Activated T-cell treated with anti-CD3 and anti-CD28 coated beads, Interleukin-2, amount 50 U/mL, for 4 hours (primary cell): ENCODE measurements at regions not wholly inside any gene's neighbourhood (a gene's known extent, or its start where the extent isn't known, plus 50 kb on each side); places are given as distances from the start of the nearest gene placed in this dataset.

Source experiments
- ATAC-seq, 2 donors: fragments of 200-7000 bp; cut with Tn5 transposase; one replicate each; pipeline ENCODE4 v1.10.0; 2021
- DNase-seq: peaks from one replicate; pipeline ENCODE4 v3.0.0-alpha.2; 2020
- H3K27me3 Mint-ChIP-seq: one replicate; pipeline ENCODE4 v1.8.0; 2021; ENCODE audit warnings: low read depth, mixed read lengths
- H3K36me3 Mint-ChIP-seq: one replicate; pipeline ENCODE4 v1.8.0; 2022; ENCODE audit warnings: mixed read lengths; ENCODE audit not compliant: insufficient read depth
- H3K4me1 Mint-ChIP-seq: one replicate; pipeline ENCODE4 v1.8.0; 2021; ENCODE audit warnings: low read depth, mixed read lengths
- H3K4me3 Mint-ChIP-seq: one replicate; pipeline ENCODE4 v1.8.0; 2021; ENCODE audit warnings: mild to moderate bottlenecking, moderate library complexity, mixed read lengths
- H3K9me3 Mint-ChIP-seq: one replicate; pipeline ENCODE4 v1.8.0; 2021; ENCODE audit warnings: mixed read lengths

DNA sequence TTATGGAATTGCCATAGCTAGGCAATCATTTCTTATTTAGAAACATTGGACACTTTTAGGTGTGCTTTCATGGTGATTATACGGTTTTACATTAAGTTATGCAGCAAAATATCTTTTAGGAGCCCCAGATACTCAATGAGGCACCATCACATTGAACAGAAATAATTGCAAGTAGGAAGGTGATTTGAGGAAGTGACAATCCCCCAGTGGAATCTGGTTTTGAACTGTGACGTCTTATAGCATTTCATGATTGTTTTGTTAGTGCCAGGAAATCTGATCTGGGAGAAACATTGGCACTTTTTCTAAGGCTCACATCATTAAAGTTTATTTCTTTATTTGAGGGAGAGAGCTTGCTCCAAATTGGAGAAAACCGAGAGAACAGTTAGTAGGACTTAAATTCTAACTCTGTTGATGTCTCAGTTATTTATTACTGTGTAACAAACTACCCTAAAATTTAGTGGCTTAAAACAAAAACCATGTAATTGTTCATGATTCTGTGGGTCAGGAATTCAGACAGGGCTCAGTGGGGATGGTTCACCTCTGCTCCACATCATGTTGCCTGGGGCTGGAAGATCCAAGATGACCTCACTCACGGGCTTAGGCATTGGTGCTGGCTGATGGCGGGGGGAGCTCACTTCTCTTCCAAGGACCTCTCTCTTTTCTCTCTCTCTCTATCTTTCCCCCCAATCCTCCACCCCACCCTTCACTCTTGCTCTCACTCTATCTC is 78.2 kb upstream of the STEAP1B start:
- Mint-ChIP-seq H3K4me1 (peaks cover 2% of the 10 kb centered on the region), H3K36me3 (no peaks in the 10 kb centered on the region), H3K9me3 (no peaks in the 10 kb centered on the region), H3K4me3 (no peak overlapping the region), H3K27me3 (peaks cover 19% of the 10 kb centered on the region)
- DNase-seq (no peak), ATAC-seq (no peak)

DNA sequence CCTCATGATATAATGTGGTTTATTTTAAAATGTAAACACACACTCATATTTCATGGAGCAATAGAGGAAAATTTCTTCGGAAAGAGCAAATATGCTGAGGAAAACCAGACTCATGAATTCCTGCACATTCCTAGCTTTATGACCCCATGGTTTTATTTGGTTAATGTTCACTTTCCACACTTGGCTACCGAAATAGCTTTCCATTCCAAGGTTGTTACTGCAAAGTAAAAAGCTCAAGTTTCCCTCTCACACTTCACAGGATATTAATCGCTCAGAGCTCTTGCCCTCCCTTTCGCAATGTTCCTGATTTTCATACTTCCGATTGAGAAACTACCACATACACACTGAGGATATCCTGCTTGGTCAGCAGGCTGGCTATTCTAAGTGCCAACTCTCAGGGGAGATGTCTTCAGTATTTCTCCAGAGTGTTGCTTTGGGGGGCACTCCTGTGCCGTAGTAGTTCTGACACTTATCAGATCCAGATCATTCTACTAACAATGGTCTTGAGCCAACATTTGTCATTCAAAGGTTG is 77.5 kb upstream of the STEAP1B start:
- ATAC-seq (no peak), DNase-seq (no peak)
- Mint-ChIP-seq H3K27me3 (peaks cover 19% of the 10 kb centered on the region), H3K4me3 (no peak overlapping the region), H3K4me1 (peaks cover 2% of the 10 kb centered on the region), H3K9me3 (no peaks in the 10 kb centered on the region), H3K36me3 (no peaks in the 10 kb centered on the region)

DNA sequence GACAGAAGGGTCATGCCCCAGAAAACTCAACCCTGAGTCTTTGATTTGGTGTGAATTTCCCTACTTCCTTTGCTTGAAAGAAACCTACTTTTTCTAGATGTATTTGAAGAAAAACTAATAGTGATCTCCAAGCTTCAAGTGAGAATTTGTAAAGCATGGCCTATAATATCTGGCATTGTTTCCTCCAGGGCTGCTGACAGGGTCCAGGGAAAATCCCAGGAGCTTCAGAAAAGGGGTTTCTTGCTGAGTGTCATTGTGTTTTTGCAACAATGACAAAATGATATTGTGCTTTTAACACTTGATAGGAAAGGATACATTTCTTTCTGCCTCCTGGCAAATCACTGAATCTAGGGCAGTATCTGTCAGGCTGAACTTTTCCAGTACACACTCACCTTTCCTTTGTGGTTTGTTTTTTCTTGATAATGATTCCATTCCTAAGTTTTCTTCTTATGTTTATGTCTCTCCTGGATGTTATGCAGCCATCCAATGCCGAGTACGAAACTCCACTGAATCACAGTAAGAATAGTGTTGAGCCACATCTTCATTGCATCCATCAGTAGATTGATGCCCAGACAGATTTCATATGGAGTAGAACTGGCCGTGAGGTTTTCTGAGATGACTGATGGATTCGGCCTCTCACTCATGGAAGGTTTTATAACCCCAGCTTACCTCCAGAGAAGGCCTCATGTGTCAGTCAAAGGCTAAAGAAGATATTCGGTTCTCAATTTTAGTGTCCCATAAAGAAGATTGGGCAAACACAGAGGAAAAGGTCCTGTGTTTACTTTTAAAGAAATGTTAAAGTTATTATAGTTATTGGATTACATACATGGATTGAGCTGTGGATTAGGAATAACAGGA is 76.9 kb upstream of the STEAP1B start:
- H3K4me3 Mint-ChIP-seq = no peak overlapping the region
- H3K9me3 Mint-ChIP-seq = no peaks in the 10 kb centered on the region
- no peak for ATAC-seq
- H3K36me3 Mint-ChIP-seq = no peaks in the 10 kb centered on the region
- peaks cover 22% of the 10 kb centered on the region for H3K27me3 Mint-ChIP-seq
- peaks cover 2% of the 10 kb centered on the region for H3K4me1 Mint-ChIP-seq
- no peak for DNase-seq

DNA sequence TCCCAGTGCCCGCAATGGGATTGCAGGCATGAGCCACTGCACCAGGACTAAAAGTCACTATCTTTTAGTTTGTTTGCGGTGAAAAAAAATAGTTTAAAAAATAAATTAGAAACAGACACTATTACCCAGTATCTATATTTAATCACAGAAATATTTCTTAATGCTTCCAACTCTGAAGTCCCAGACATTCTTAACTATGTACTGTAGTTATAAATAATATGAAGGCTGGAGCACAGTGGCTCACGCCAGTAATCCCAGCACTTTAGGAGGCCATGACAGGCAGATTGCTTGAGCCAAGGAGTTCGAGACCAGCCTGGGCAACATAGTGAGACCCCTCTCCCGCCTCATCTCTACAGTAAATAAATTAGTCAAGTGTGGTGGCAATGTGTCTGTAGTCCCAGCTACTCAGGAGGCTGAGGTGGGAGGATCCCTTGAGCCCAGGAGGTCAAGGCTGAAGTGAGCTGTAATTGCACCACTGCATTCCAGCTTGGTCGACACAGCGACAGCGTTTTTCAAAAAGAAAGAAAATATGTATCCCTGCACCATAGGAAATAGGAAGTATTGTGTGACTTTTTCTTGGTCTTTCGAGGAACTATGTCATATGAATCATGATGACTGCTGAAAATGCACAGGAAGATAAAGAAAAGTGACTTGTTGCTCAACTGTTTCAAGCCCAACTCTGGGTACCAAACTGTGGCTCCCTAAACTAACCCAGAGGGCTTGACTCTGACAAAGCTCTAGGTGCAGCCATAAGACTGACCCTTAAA is 74.9 kb upstream of the STEAP1B start:
- Mint-ChIP-seq H3K4me1 (peaks cover 3% of the 10 kb centered on the region), H3K36me3 (no peaks in the 10 kb centered on the region), H3K4me3 (no peak overlapping the region), H3K9me3 (no peaks in the 10 kb centered on the region), H3K27me3 (peaks cover 31% of the 10 kb centered on the region)
- no peak for ATAC-seq
- no peak for DNase-seq

DNA sequence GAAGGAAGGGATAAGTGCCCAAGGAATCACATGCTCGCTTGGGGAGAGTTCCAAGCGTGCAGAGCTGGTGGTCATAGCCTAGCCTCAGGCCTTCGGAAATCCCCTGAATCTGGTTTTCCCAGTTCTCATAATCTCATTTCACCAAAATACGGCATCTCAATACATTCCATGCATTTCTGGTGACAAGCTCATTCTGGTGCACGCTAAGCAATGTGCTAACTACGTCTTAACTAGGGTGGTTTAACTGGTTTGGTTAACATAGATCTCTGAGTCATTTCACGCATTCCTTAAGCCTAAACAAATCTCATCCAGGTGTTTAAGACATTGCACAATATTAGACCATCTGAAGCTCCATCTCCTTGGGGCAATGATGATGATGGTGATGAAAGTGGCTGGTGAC is 72.9 kb upstream of the STEAP1B start:
- no peak for ATAC-seq
- DNase-seq = no peak
- Mint-ChIP-seq H3K36me3 (no peaks in the 10 kb centered on the region), H3K9me3 (no peaks in the 10 kb centered on the region), H3K4me1 (peaks cover 4% of the 10 kb centered on the region), H3K27me3 (peaks cover 33% of the 10 kb centered on the region), H3K4me3 (no peak overlapping the region)

DNA sequence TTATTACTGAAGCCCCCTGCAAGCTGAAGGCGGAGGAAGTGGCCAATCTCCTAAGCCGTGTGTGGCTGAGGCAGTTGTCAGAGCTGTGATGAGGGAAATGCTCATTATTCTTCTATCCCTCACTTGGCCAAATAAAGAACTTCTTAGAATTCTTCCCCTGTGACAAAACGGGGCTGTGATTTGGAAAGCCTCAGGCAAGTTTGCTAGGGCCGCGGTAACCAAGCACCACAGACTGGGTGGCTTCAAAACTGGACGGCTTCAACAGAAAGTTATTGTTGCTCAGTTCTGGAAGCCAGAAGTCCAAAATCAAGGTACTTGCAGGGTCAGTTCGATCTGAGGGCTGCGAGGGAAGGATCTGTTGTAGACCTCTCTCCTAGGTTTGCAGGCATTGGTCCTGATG is 72.3 kb upstream of the STEAP1B start:
- H3K4me3 Mint-ChIP-seq = no peak overlapping the region
- peaks cover 4% of the 10 kb centered on the region for H3K4me1 Mint-ChIP-seq
- H3K9me3 Mint-ChIP-seq = no peaks in the 10 kb centered on the region
- H3K27me3 Mint-ChIP-seq = peaks cover 34% of the 10 kb centered on the region
- no peak for ATAC-seq
- DNase-seq = no peak
- H3K36me3 Mint-ChIP-seq = no peaks in the 10 kb centered on the region

DNA sequence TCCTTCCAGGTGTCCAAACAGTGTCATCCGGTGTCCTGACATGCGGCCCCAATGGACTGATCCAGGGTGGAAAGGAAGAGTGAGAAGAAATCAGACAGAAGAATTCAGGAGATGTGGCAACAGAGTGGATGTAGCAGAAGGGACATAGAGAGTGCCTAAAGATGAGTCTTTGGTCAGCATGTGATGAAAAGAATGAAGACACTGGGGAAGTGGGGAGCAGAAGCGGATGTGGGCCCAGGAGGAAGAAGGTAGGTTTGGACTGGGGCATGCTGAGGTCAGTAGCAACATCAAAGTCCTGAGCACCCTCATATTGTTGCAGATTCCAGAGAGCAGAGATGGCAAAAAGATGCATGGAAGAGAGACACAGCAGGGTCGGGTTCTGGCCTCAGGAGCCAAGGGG is 71.8 kb upstream of the STEAP1B start:
- no peak for ATAC-seq
- H3K4me3 Mint-ChIP-seq = no peak overlapping the region
- peaks cover 30% of the 10 kb centered on the region for H3K27me3 Mint-ChIP-seq
- no peak for DNase-seq
- H3K36me3 Mint-ChIP-seq = no peaks in the 10 kb centered on the region
- H3K9me3 Mint-ChIP-seq = no peaks in the 10 kb centered on the region
- peaks cover 4% of the 10 kb centered on the region for H3K4me1 Mint-ChIP-seq

DNA sequence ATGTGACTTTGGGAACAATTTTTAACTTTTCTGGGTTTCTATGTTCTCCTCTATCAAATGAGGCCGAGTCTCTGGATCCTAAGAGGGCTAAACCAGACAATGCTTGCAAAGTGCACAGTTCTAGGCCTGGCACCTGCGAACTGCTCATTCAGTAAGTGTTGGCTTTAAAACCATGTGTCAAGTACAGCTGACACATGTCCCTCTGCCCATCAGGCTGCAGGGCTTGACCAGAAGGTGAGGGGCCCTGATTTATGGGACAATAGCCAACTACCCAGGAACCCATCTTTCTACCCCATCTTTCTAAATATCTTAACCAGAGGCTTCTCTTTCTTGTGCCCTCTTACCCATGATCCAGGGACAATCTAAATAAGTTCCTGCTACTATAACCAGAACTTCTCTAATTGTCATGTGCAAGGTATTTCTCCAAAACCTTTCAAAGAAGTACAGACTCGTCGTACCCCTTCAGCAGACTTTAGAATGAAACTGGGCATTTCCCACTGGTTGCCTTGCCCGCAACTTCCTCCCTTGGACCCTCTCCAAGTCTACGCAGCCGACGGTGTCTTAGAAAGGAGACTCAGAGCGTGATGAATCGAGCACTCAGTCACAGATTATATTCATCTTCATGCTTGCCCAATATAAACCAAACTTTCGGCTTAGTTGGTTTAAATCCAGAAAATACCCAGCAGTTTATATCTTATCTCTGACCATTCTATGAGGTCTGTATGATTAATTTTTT is 69.8 kb upstream of the STEAP1B start:
- Mint-ChIP-seq H3K27me3 (peaks cover 31% of the 10 kb centered on the region), H3K36me3 (no peaks in the 10 kb centered on the region), H3K9me3 (no peaks in the 10 kb centered on the region), H3K4me1 (peaks cover 20% of the 10 kb centered on the region), H3K4me3 (no peak overlapping the region)
- ATAC-seq = peak in 1 of 2 donors; percentile 49
- no peak for DNase-seq

DNA sequence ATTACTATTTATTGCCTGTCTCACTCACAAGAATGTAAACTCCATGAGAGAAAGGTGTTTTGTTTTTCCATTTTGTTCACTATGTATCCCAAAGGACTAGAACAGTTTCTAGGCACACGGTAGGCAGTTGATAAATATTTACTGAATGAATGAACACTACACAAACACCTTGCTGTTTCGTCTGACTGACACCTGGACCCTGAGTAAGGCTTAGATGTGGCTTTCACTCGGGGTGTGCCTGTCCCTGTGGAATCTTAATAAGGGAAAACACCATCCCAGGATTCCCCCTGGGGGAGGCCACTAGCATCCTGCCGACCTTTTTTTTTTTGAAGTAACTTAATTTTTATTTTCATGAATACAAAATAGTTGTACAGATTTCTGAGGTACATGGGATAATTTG is 66.6 kb upstream of the STEAP1B start:
- Mint-ChIP-seq H3K4me1 (peaks cover 50% of the 10 kb centered on the region), H3K27me3 (peaks cover 30% of the 10 kb centered on the region), H3K4me3 (no peak overlapping the region), H3K36me3 (no peaks in the 10 kb centered on the region), H3K9me3 (no peaks in the 10 kb centered on the region)
- ATAC-seq (no peak), DNase-seq (no peak)

DNA sequence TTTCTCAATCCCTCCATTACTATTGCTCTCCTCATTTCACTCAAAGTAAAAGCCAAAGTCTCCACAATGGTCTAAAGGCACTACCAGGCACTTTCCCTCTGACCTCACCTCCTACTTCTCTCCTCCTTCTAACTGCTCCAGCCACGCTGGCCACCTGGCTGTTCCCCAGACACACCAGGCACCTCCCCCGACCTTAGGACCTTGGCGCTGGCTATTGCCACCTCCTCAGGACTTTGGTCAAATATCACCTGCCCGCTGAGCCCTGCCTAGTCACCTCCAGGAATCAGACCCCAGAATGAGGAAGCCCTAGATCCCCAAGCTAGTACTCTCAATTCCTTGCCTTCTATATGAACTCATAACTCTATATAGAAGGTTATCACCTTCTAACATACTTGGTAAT is 66.2 kb upstream of the STEAP1B start:
- no peak overlapping the region for H3K4me3 Mint-ChIP-seq
- peaks cover 51% of the 10 kb centered on the region for H3K4me1 Mint-ChIP-seq
- DNase-seq = no peak
- H3K27me3 Mint-ChIP-seq = peaks cover 27% of the 10 kb centered on the region
- H3K9me3 Mint-ChIP-seq = no peaks in the 10 kb centered on the region
- H3K36me3 Mint-ChIP-seq = no peaks in the 10 kb centered on the region
- ATAC-seq = no peak

DNA sequence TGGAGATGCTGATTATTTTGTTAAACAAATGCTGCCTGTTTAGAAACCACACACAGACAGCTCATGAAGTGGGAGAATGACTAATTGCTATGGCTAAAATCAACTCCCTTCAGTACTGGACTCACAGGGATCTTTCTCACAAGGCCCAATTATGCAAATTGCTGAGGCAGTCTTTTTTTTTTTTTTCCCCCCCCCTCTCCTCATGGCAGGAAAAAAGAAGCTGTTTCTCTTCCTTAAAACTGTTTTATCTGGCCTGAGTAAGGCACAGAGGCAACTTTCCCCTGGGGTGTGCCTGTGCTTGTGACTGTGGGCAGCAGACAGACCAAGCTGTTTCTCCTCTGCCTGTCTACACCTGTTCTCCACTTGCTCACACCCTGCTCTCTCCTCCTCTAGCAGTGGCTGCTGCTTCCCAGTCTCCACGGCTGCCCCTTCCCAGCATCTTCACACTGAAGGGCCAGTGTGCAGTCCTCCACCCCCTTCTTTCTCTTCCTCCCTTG is 65.4 kb upstream of the STEAP1B start:
- Mint-ChIP-seq H3K9me3 (no peaks in the 10 kb centered on the region), H3K27me3 (peaks cover 25% of the 10 kb centered on the region), H3K4me1 (peaks cover 51% of the 10 kb centered on the region), H3K4me3 (no peak overlapping the region), H3K36me3 (no peaks in the 10 kb centered on the region)
- ATAC-seq (peak in 1 of 2 donors; percentile 38), DNase-seq (no peak)

DNA sequence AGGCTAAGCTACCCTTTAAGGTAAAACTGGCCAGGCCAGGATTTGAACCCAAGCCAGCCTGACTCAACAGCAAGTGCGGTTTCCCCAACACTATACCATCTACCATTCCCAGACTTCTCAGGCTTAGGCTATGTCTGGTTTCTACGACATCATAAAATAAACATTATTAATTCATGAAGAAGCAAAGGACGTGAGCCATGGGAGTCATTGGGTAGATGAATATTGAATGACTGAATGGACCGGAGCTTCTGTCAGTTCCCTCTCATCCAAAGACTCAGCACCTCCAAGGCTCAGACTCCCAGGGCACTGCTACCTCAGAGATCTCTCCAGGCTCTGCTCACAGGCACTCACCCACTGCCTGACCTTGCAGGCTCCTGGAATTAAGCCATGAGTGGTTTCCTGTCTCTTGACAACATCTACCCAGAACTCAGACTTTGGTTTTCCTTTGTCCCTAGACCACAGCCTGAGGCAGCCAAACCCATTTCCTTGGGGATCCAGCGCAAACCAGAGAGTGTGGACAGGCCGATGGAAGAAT is 64.6 kb upstream of the STEAP1B start:
- Mint-ChIP-seq H3K4me3 (no peak overlapping the region), H3K36me3 (no peaks in the 10 kb centered on the region), H3K9me3 (no peaks in the 10 kb centered on the region), H3K27me3 (peaks cover 20% of the 10 kb centered on the region), H3K4me1 (peaks cover 49% of the 10 kb centered on the region)
- DNase-seq (no peak), ATAC-seq (no peak)

DNA sequence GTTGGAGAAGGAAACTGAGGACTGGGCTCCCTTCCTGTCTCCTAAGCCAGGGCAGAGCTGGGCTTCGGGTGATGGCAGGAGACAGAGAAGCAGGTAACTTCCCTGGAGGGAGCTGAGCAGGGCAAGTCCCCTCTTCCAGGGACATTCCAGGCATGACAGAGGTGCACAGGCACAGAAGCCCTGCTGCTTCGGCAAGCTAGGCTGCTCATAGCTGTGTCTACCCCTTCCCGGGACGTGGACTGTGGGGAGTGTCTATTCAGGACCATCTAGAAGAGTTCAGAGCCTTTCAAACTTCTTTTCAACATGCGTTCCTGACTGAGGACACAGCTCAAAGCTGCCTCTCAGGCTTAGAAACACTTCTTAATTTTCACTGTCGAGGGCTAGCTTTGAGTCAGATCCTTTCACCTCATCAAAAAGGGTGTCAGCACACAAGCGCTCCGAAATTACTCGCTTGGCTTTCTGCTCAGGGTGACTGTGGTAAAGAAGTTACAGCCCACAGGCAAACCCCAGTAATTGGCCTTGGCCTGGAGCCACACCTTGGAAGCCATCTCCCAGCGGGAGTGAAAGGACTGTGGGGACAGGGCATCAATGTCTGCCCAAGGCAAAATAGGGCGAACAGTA is 63.7 kb upstream of the STEAP1B start:
- peak; percentile 59 to 66 for ATAC-seq
- H3K27me3 Mint-ChIP-seq = peaks cover 19% of the 10 kb centered on the region
- DNase-seq = no peak
- no peaks in the 10 kb centered on the region for H3K9me3 Mint-ChIP-seq
- H3K4me3 Mint-ChIP-seq = peak overlapping the region; percentile 50
- peaks cover 49% of the 10 kb centered on the region for H3K4me1 Mint-ChIP-seq
- no peaks in the 10 kb centered on the region for H3K36me3 Mint-ChIP-seq
